Tibial nerve (tissue), 4 donors: ENCODE measurements at regions not wholly inside any gene's neighbourhood (a gene's known extent, or its start where the extent isn't known, plus 50 kb on each side); places are given as distances from the start of the nearest gene placed in this dataset.

Source experiments
- EP300 ChIP-seq, 2 donors: sonication (generic); formaldehyde crosslinking; IDR thresholded peaks; one replicate each; pipeline ENCODE4 v1.6.1; 2017; ENCODE audit warnings: antibody characterized with exemption in 2 of 2, mild to moderate bottlenecking in 1 of 2
- POLR2A ChIP-seq, 2 donors: fragments of 450-650 bp; IDR thresholded peaks; one replicate each; pipeline ENCODE4 v1.6.1; 2017; ENCODE audit warnings: antibody characterized with exemption in 2 of 2, mild to moderate bottlenecking in 2 of 2, moderate library complexity in 2 of 2
- TF ChIP-seq, protein P1 (sequence below), 5 experiments: fragments of 200-600 bp in 3 of 5; fragments of 450-650 bp in 2 of 5; sonication (generic) in 3 of 5; IDR thresholded peaks; one replicate each; pipeline ENCODE4 v1.5.1; 2016 to 2019; ENCODE audit warnings: antibody characterized with exemption in 5 of 5, mild to moderate bottlenecking in 3 of 5, moderate library complexity in 2 of 5

DNA sequence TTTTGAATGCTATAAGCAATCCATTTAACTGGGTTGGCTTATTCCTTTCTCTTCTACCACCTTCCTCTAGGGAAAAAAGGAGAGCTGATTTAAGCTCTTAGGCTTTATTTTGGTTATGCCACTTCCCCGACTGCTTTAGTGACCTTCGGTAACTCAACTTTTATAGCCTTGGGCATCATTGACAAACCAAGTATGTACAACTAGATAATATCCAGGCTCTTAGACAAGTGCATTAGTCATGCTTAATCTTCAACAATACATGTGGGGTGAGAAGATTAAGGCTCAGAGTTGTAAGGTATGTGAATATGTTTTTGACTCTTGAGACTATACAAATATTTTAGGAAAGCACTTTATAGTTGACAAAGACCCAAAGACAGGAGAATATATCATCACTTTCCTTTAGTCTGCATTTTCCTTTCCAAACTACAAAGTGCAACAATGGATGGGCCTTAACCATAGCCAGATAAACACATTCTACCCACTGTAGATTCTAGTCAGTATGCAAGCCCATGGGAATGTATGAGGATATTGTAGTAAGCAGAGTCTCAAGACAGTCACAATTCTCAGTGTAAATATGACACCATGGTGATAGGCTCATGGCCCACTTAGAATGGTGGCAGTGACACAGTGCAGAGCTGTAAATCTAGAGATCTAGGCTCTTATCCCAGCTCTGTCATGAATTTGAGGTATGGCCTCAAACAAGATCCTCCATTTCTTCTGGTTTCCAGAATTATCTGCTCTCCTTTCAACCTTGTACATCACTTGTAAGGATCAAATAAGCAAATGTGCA, 1117.3 kb downstream of the SORCS3 start:
- TF ChIP-seq, protein P1, sequence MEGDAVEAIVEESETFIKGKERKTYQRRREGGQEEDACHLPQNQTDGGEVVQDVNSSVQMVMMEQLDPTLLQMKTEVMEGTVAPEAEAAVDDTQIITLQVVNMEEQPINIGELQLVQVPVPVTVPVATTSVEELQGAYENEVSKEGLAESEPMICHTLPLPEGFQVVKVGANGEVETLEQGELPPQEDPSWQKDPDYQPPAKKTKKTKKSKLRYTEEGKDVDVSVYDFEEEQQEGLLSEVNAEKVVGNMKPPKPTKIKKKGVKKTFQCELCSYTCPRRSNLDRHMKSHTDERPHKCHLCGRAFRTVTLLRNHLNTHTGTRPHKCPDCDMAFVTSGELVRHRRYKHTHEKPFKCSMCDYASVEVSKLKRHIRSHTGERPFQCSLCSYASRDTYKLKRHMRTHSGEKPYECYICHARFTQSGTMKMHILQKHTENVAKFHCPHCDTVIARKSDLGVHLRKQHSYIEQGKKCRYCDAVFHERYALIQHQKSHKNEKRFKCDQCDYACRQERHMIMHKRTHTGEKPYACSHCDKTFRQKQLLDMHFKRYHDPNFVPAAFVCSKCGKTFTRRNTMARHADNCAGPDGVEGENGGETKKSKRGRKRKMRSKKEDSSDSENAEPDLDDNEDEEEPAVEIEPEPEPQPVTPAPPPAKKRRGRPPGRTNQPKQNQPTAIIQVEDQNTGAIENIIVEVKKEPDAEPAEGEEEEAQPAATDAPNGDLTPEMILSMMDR (IDR thresholded peaks at IDR 0.05) = no peak
- TF ChIP-seq POLR2A (IDR thresholded peaks at IDR 0.05) (no peak), EP300 (IDR thresholded peaks at IDR 0.05) (no peak)
